ENCODE measurements at regions not wholly inside any gene's neighbourhood (a gene's known extent, or its start where the extent isn't known, plus 50 kb on each side); places are given as distances from the start of the nearest gene placed in this dataset.
"Not testable (repeated sequence)": the region's sequence is repeated elsewhere in the genome, so short reads cannot be mapped to it uniquely, and the experiment has no call there.

DNA sequence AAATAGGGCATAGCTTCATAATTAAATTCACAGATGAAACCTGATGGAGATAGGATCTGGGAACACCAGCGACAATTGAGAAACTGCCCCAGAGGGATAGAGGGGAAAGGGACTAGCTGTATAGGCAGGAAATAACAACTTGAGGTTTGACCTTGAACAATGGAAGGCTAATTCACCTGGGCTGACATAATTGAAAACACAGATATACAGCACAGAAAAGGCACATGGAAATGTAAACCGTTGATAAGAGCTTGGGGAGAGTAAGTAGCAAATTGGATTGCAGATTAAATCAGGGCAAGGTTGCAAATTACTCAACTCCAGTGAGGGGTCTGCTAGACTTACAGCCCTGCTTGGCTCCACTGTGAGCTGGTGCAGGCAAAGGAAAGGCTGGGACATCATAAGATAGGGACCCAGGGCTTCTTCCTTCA lies 246.7 kb downstream of the DLEU7 start:
- DNase-seq (ENCODE audit: low spot score) = no peak

DNA sequence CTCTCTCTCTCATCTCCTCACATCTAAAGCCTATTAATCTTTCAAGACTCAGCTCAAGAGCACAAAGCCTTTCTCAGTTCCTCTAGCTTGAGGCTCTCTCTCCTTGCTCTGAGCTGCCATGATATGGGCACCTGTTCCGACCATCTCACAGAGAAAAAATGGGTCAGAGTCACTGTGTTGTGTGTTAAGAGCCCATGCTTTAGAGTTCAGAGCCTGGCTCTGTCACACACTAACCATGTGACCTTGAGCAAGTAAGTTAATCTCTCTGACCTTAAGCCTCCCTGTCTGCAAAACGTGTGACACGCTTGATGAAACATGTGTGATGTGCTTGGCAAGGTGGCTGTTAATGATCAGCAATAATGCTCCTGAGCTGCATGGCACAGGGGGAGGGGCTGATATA lies 245.2 kb downstream of the DLEU7 start:
- DNase-seq (ENCODE audit: low spot score) = no peak

DNA sequence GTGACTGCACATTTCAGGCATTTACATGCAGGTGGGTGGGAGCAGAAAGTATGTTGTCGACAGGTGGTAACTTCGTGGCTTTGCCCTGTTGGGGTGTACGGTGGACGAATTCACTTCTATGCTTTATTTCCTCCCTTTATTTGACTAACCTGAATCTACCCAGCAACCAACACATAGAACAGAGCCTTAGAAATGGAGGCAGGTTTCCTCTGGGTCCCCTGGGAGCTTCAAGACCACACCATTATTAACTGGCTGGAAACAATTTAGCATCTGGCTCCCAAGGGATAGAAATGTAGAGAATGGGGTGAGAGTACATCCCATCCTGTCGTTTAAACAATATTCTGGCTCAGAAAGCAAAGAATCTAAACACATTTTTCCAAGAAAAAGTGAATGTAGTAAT lies 244.4 kb downstream of the DLEU7 start:
- DNase-seq (ENCODE audit: low spot score) = no peak

DNA sequence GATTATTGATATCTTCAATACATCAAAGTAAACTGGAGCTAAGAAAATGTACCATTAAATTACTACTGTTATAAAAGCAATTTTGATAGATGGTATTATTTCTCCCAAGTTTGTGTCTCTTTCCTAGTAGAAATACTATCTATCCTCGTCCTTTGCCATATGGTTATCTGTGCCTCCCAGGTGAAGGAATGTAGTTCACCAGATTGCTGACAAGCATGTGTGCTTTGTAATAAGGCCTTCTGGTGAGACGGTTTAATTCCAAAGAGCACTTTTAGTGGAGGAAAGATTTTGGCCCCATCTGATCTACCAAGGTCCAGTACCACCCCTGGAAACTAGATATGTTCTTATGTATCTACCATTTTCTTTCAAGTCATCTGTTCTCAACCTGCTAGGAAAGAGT lies 243.6 kb downstream of the DLEU7 start:
- no peak for DNase-seq (ENCODE audit: low spot score)

DNA sequence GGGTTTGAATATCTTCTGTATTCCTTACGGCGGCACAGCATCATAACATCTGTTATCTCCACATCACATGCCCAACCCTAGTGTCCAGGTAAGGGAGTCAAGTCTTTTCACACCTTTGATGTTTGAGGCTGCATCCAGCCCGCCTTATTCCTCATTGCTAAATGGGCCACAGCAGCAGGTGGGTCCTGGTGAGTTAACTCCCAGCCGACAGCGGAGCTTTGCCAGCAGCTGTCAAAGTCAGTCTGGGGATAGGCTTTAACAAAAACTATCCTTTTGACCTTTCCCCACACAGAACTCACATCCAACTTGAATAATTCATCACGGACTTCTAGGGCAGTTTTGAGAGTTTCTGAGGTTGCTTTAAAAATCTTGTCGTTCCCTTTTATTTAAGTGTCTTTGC lies 235.1 kb downstream of the DLEU7 start:
- no peak for DNase-seq (ENCODE audit: low spot score)

DNA sequence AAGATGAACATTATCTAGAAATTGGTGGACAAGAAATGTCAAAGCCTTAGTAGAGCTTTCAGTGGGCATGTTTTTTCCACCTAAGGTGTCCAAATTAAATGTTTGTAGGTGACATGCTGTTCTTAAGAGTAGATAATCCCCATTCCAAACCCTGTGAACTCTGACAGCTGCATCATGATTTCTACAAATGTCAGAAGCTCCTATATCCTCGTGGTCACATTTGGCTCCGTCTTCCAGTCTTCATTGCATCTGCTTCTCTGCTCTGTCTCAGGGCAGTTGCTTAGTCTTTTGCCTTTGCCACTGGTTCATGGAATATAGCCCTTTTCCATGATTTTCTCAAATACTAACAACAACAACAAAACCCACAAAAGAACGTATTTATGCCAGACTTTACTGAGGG lies 234.5 kb downstream of the DLEU7 start:
- DNase-seq (ENCODE audit: low spot score) = no peak

DNA sequence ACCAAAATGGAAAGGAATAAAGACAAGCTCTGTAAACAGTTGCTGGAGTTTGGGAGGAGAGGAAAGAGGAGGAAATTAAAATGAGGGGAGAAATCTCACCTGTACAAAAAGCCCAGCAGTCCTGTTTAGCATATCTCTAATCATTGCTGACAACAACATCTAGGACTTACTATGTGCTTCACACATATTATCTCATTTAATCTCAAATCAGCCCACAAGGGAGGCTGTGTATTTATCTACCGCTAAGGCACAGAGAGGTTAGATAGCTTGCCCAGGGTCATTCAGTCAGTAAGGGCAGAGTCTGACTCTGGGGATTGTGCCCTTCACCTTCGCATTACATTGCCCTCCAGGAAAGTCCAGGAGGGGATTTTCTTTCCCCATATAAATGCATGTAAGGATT lies 233.3 kb downstream of the DLEU7 start:
- no peak for DNase-seq (ENCODE audit: low spot score)

DNA sequence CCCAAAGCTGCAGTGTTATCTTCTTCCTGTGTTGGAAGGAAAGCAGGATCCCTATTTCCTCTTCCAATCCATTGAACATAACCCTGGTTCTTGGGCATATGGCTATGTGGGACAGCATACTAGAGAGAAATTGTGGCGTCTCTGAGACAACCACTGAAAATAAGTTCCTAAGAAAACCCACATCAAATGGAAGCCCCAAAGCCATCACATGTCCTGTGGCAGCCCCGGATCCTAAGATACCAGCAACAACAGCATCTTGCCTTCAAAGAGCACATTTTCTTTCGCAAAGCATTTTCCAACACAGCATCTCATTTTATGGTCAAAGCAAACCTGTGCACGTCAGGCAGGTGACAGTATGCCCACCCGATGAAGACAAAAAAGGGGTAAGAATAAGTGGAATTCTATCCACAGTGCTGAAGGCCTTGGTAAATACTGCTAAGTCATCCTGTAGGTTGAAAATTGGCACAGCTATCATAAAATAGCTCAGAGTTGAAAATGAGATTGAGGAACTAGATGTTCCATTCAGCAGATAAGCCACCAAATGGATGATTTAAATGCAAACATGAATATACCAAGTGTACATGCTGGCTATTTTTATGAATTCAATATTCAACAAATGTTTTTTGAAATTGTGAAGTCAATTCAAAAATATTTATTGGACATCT lies 232.2 kb downstream of the DLEU7 start:
- DNase-seq (ENCODE audit: low spot score) = no peak

DNA sequence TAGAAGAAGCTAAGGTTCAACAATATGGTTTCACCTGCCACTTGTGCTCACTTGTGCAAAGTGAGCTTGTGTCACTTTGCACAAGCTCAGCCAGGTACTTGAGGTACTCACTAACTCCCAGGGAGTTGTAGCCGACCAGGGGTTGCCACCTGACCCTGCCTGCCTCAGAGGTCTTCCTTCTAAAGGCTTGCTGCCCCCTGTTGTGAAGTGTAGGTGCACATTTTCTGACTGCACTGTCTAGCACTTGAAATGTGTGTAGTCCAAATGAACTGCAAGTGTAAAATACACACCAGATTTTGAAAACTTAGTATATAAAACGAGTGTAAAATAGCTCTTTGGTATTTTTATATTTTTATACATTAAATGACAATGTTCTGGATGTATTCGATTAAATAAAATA lies 230.8 kb downstream of the DLEU7 start:
- DNase-seq (ENCODE audit: low spot score) = no peak

DNA sequence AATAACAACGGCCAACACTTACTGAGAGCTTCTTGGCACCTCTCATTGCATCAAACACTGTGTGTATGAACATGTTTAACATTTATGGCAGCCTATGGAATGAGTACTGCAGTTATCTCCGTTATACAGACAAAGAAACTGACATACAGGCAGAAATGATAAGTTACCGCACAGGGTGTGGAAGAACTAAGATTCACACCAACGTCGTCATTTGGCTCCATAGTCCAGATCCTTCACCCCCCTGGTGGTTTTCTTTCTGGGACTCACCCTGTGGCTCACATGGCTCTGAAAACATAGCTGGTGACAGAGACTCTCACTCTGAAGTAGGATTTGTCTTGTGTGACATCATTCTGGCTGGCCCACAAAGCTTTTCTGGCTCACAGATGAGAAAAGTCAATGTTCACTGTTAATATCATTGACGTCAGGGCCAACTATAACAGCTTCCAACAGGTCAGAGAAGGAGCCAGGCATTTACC lies 230.1 kb downstream of the DLEU7 start:
- DNase-seq (ENCODE audit: low spot score) = no peak

DNA sequence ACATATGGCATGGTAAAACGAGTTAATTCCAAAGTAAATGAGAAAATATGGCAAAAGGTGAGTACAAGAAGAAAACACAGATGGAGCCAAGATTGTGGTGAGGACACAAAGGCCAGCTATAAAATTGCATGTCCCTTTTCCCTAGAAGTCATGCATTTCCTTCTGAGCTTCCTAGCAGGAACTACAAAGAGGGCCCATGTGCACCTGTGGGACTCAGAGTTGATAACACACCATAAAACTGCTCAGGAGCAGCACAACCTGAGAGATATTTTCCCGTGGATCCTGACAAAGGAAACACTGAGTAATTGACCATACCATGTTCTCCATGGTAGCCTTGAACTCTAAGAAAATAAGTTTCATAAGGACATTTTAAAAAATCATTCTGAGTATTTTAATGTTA lies 228.3 kb downstream of the DLEU7 start:
- DNase-seq (ENCODE audit: low spot score) = no peak

DNA sequence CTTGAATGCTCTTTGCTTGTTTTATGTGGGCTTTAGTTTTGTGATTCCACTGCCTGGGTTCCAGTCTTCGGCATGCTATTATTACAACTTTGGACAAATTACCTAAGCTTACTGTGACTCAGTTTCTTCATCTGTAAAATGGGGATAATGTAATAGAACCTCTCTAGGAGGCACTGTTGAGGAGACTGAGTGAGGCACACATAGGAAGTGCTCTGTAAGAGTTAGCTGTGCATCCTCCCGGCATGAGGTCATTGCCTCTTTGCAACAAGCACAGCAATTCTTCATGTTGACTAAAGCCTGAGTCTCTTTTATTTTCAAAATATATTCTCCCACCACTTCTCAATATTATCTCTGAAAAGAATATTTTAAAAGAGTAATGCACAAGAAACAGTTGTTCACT lies 227.4 kb downstream of the DLEU7 start:
- DNase-seq (ENCODE audit: low spot score) = no peak

DNA sequence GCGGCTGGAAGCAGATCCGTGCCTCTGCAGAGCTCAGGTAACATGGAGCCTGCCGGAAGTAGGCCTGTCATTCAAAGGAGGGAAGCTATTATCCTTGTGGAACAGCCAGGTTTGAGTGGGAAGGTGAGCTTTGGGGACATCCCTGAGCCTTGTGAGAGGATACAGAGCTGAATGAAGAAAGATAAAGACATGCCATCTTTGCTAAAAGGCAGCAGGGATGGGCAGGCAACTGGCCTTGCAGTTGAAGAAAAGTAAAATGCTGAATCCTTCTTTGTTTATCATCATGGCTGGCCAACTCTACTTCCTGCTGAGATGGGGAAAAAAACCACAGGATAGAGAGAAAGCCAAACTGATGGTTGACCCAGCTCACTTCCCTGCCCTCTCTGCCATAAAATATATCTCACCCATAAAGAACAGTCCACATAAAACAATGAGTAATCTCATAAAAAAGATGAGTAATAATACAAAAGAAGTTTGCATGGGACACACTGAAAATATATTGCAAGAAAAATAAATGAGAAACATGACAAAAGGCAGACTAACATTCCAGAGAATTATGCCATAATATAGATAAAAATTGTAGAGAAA lies 226.3 kb downstream of the DLEU7 start:
- peak; percentile 46 for DNase-seq (ENCODE audit: low spot score)

DNA sequence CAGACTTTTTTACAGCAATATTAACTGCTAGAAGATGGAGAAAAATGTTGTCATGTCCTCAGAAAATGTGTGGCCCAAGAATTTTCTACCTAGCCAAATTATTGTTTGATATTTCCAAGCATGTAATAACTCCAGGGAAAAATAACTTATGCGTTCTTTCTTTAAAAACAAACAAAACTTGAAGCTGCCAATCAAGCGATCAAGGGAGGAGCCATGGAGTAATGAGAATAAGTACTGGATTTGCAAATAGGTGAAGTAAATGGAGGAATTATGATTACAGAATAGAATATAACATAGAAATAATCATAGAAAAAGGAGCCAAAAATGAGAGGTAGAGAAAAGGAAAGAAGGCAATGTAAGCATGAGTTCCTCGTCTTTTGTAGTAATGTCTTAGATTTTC lies 225.3 kb downstream of the DLEU7 start:
- DNase-seq (ENCODE audit: low spot score) = no peak

DNA sequence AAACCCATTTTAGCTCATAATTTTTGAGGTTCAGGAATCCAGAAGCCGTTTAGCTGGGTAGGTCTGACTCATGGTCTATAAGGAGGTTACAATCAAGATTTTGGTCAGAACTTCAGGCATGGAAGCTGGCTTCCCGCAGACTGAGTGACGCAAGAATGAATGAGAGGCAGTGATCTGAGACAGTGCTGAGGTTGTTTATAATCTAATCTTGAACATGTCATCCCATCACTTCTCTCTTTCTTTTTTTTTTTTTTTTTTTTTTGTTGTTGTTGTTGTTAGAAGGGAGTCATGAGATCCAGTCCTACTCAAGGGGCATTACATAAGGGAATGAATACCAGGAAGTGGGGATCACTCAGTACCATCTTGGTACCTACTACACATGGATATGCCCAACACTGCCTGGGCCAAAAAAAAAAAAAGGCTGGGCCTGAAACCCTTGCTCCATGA lies 217.4 kb downstream of the DLEU7 start:
- peak; percentile 58 for DNase-seq (ENCODE audit: low spot score)

DNA sequence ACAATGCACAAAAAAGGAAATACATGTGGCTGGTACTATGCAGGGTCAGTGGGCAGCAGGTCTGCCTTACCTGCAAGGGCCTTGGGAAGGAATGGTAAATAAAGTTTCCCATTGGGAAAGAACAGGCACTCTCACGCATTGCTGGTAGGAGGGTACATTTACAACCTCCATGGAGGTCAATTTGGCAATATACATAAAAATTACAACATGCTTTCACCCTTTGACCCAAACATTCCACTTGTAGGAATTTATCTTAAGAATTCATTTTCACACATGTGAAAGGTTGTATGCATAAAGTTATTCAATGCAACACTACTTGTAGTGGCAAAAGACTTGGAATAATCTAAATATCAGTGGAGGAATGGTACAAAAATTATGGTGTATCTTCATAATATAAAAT lies 216.4 kb downstream of the DLEU7 start:
- no peak for DNase-seq (ENCODE audit: low spot score)

DNA sequence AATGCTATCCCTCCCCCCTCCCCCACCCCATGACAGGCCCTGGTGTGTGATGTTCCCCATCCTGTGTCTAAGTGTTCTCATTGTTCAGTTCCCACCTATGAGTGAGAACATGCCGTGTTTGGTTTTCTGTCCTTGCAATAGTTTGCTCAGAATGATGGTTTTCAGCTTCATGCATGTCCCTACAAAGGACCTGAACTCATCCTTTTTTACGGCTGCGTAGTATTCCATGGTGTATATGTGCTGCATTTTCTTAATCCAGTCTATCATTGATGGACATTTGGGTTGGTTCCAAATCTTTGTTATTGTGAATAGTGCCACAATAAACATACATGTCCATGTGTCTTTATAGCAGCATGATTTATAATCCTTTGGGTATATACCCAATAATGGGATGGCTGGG lies 215.0 kb downstream of the DLEU7 start:
- not testable (repeated sequence) for DNase-seq (ENCODE audit: low spot score)

DNA sequence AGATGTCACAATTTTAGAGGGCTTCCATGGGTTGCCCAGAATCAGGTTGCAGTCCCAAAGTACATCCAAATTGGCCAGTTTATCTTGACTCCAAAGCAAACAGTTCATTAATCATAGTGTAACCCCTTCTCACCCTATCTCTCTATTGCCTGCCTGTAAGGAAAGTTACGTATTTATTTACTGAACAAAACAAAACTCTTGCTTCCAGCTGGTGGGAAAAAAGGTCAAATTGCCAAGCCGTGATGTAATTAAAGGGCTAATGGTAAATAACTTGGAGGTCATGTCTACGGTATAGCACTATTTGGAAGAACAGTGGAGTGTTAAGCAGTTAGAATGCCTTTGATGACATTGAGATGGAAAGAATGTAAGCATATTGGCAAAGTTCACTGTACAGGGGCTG lies 214.0 kb downstream of the DLEU7 start:
- DNase-seq (ENCODE audit: low spot score) = no peak

DNA sequence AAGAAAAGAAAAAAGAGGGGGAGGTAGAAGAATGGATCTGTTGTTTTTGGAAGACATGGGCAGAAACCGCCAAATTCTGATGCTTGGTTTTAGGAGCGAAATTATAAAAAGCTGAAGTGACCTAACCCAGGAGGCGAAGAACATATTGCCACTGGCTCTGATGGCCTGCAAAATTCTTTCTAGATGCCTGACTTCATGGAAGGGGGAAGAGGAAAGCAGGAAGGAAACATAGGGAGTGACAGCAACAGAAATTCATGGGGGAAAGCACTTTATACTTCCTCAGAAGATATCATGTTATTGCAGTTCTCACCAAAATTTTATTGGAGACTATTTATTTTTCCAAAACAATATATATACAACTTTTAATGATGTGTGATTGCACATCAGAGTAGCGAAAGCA lies 213.5 kb downstream of the DLEU7 start:
- no peak for DNase-seq (ENCODE audit: low spot score)

DNA sequence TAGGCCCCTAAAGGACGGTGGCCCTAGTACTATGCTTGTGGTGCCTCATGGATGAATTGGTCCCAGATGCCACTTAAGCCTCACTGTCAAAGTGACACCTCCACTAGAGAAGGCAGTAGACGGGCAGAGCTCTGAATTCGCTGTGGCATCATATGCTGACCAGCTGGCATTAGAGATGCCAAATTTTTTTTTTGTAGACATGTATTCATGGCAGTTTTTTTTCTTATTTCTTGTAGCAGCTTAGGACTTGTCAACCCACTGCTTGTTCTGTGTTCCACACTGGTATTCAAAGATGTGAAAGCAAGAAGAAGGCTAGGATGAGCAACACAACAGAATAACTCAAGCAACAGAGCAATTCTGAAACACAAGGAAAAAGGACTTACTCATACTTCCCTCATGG lies 212.5 kb downstream of the DLEU7 start:
- no peak for DNase-seq (ENCODE audit: low spot score)

DNA sequence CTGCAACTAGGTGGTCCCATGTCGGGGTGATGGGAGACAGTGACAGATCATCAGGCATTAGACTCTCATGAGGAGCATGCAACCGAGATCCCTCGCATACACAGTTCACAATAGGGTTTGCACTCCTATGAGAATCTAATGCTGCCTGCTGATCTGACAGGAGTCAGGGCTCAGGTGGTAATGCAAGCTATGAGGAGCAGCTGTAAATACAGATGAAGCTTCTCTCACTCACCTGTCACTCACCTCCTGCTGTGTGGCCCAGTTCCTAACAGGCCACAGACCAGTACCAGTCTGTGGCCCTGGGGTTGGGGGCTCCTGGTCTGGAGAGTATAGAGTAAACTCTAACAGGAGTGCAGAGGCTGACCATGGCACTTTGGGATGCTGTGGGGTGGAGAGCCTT lies 209.2 kb downstream of the DLEU7 start:
- DNase-seq (ENCODE audit: low spot score) = no peak

DNA sequence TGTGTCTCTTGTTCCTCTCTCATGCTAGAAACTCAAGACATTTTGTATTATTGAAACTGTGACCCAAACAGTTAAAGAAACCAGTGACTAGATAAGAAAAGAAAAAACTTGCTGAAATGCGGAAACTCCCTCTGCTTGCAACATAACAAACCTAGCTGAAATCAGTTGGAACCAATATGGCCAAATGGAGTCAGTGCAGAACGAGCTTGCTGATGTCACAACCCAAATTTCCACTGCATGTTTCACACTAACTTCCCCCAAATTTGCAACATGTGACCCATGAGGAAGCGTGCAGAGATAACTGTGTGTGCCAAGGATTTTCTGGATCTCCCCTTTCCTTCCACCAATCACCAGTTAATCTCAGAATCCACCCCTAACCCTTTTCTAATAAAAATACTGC lies 208.0 kb downstream of the DLEU7 start:
- no peak for DNase-seq (ENCODE audit: low spot score)

DNA sequence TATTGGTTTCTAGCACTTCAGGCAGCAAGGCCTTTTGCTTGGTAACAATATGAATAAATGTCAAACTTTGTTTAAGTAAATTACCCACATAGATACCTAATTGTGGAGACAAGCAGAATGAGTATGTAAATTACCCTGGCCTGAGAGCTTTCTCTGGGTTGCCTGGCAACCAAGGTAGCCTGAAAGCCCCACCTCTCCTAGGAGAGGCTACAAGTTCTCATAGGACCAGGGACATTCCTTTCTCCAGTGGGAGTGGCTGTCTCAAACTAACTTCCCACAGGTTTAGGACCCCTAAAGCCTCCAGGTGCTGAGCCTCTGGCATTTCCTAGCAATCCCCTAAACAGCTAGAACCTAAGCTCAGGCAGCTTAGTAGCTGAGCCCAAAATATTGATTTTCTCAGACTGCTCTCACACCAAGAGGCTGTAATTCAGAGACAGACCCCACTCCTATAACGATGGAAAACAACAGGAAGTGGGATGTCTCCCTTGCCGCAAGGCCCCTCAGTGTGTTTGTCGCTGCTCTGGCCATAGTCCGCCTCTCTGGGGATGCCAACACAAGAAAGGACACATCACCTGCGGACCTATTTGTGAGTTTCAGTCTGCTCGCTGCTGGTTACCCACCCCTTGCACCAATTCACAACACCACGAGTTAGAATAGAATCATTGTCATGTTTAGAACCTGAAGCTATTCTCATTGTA lies 207.3 kb downstream of the DLEU7 start:
- no peak for DNase-seq (ENCODE audit: low spot score)
